SIG-M5 treated with dmso at 0.1 percent for 504 hours (cell line): ENCODE measurements at regions not wholly inside any gene's neighbourhood (a gene's known extent, or its start where the extent isn't known, plus 50 kb on each side); places are given as distances from the start of the nearest gene placed in this dataset.

ENCODE experiments used
- DNase-seq: peaks from one replicate; lab custom pipeline; 2025; ENCODE audit not compliant: unreplicated experiment; lab: John Stamatoyannopoulos, UW

DNA sequence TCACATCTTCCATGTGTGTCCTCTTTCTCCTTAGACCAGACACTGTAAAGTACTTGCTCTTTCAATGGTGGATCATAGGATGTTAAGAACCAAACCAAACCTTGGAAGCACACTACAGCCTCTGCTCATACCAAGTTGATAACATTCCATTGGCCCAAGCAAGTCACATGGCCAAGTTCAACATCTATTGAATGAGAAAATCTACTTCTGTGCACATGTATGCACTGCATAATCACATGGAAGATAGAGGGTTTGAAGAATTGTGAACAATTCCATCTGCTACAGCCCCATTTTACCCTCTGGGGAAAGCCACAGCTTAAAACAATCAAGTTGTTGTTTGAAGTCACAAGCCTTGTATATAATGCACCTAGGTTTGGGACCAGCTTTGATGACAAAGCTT lies 68.2 kb downstream of the MFAP3 start:
- DNase-seq: no peak

GRCh38 chr5:154107756-154108155 lies 69.0 kb downstream of the MFAP3 start:
- no peak for DNase-seq

DNA sequence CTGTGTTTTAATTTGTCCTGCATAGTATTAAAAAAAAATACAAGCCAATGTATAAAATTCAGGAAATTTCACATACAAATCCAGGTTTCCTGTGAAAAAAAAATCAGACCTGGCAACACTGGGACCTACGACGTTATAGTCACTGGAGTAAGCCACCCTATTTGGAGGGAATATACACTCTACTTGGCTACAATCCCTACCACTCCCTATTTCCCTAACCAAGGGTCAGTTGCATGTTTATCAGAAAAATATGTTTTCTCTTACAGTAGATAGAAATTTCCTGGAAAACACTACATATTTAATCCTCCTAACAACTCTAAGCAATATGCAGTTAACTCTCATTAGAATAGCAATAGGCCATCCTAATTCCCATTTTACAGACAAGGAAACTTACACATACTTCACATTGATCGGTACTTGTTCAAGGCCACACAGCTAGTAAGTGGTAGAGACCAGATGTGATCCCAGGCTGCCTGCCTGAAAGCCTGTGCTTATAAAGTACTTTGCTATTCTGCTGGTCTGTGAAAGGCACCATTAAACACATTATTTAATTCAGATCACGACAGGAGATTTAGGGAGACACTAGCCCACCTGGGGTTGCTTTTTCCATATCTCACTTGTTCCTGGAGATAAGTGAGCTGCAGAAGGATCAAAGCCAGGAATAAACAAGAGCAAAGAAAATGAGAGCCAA lies 70.8 kb downstream of the MFAP3 start:
- DNase-seq: no peak

DNA sequence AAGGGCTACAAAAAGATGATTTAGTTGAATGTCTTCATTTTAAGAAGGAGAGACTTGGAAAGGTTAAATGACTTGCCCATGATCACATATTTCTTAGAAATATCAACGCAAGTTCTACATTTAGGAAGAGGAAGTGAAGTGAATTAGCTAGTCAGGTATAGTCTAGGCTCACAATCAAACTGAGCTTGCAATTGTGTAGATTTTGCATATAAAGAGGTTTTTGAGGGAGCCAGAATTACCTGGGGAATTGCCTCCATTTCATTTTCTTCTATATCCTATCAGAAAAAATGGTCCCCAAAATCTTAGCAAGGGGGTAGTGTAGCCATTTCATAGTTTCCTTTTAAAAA lies 71.3 kb downstream of the MFAP3 start:
- DNase-seq: no peak

DNA sequence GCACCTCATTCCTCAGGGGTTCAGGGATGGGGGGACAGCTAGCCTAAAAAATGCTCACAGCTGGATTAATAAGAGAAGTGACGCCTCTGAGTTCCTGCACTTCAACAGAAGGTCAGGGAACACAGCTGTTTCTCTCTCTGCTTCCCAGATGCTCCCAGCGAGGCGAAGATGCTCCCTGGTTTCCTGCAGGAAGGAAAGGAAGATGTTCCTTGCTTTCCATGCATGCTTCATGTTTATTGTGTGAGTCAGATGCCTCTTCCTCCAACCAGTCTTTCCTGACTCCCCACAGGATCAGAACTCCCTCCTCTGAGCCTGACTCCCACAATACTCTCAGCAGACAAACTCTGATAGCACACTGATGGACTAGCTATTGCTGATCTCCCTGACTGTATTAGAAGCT lies 71.9 kb downstream of the MFAP3 start:
- no peak for DNase-seq

DNA sequence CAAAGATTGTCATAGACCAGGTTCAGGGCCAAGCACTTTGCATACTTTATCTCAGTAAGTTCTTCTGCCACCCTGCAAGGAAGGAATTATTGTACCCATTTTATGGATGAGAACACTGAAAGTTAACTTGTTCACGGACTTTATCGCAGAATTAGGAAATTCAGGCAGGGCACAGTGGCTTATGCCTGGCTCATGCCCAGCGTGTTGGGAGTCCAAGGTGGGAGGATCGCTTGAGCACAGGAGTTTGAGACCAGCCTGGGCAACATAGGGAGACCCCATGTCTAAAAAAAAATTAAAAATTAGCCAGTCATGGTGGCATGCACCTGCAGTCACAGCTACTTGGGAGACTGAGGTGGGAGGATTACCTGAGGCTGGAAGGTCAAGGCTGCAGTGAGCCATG lies 72.4 kb downstream of the MFAP3 start:
- DNase-seq: no peak

DNA sequence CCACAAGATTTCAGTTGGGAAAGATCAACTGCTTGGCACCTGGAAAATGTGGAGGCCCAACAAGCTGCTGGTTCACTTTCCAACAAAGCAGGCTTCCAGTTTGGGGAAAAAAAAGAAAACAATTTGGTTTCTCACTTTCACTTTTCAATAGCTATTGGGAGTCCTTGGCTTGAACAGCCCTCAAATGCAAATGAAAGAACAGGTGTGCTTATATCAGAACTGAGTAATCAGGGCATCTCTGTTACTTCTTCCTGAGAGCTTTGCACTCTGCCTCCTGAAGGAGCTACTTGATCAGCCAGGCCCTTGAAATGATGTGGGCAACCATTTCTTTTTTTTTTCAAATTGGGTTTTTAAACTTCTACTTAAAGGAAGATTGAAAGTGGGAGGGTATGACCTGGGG lies 73.5 kb downstream of the MFAP3 start:
- no peak for DNase-seq

DNA sequence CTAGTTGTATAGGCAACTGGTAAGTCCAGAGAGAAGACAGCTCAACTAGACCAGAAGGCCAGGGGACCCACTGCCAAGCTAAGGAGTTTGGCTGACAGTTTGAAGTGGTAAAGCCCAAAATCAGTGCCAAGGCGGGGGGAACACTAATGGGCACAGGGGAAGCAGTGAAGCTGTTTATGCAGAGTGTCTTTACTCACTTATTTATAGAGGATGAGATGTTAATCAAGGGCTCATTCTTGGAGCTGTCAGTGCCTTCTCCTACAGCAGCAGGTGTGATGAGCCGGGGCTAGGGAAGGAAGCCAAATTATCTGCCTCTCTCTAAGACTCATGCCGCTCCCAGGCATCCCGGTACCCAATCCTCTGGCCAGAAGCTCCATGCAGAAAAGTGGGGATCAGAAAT lies 75.2 kb upstream of the GALNT10 start:
- DNase-seq: no peak

DNA sequence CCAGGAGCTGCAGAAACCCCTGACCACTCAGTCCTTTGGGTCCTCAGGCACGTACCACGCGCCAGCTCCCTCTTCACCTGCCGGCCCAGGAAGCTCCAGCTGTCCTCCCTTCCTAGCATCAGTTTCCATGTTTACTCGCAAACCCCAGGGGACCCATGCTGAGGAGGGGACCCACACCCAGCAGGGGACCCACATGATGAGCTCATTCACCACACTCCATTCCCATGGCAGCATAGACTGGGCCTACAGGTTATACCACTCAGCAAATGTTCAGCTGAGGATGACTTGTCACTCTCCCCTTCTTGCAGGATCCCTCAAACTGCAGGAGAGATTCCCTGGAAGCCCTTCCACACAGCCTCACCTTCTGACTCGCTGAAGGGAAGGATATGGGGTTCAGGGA lies 73.5 kb upstream of the GALNT10 start:
- no peak for DNase-seq

DNA sequence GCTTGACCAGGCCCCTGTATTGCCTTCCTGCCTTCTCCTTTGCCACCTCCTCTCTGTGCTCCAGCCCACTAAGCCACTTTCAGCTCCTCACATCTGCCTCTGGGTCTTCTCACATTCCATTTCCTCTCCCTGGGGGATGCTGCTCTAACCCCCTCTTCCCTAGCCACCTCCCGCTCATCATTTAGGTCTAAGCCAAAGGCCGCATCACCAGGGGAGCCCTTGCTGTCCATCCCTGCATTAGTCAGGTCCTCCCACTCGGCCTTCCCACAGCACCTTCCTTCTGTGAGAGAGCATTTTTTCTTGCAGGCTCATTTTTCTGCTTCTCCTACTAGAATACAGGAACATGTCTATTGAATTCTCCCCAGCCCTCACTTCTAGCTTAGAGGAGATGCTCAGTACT lies 72.6 kb upstream of the GALNT10 start:
- no peak for DNase-seq

DNA sequence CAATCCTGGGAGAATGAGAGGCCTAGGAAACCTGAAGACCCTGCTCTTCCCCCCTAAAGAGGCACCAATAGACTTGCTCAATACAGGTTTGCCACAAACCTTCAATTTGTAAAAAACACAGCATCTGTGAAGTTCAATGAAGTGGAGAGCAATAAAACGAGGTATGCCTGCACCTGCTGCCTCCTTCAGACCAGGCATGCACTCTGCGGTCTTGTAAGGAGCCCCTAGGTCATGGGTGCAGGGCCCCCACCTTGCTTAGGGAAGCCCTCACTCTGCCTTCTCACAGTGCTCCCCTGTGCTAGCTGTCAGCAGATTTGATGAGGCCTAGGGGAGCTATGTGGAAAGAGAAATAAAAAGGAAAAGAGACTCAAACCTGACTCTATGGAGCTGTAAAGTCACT lies 72.1 kb upstream of the GALNT10 start:
- no peak for DNase-seq

- DNase-seq: peak; percentile 15
Measured at GRCh38 chr5:154118893-154119336, 71.6 kb upstream of the GALNT10 start.

- no peak for DNase-seq
Measured at GRCh38 chr5:154129013-154129412, 61.5 kb upstream of the GALNT10 start.

DNA sequence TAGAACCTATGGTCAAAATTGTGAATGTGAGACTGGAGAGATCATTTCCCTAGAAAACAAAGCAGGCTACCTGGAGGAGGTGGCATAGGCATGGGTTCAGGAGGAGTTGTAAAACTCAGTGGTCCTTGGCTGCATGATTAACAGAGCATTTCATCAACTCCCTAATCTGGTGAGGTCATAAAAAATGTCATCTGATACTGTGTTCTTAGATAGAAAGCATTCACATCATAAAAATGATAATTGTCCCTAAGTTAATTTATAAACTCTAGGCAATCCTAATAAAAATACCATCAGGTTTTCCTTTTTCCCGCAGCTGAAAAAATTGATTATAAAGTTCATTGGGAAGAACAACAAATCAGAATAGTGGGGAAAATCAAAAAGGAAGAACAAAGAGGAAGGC lies 60.6 kb upstream of the GALNT10 start:
- DNase-seq: no peak

DNA sequence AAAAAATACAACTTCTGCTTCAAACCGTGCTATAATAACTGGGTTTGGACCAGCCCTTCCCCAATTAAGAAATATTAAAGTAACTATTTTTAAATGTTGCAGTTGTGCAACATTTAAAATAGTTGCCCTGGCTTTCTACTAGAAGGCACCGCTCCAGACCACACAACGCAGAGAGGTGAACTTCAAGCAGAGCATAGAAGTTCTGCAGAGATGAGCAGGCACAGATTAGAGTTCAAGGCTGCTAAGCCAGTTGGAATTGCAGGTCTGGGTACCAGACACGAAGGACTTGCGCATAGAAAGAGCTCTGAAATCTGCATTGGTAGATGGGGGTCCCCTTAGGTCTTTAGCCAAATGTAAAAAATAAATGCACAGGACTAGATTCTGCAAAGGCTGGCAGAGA lies 58.7 kb upstream of the GALNT10 start:
- no peak for DNase-seq

- no peak for DNase-seq
Measured at GRCh38 chr5:154132718-154133307, 57.7 kb upstream of the GALNT10 start.

GRCh38 chr5:154133591-154133990 lies 56.9 kb upstream of the GALNT10 start:
- DNase-seq: no peak

GRCh38 chr5:154134499-154134898 lies 56.0 kb upstream of the GALNT10 start:
- DNase-seq: no peak

DNA sequence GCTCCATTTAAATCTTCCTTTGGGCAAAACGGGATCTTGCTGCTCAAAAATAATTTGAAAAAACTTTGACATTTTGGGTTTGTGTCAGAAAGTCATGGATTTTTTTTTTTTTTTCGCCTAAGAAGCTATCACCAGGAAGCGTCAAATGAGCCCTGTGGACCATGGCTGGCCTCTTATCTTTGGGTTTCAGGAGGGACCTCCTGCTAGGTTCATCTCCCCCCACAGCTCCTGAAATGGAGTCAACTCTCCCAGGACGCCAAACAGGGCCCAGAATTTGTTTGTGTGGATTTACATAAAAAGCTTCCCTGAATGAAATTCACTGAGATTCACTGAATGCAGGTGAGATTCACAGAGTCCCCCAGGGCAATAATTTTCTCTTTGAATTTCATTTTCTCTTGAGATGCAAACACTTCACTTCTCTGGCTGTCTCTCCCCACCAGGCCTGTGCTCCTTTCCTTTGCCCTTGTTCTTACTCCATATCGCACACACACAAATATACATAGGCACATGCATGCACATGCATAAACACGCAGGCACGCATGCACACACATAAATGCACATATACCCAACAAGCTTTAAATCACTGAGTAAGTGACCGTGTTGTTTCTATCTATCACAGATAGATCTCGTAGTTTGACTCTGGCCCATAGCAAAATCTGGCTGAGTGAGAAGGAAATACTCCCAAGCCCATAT lies 55.3 kb upstream of the GALNT10 start:
- DNase-seq: no peak

DNA sequence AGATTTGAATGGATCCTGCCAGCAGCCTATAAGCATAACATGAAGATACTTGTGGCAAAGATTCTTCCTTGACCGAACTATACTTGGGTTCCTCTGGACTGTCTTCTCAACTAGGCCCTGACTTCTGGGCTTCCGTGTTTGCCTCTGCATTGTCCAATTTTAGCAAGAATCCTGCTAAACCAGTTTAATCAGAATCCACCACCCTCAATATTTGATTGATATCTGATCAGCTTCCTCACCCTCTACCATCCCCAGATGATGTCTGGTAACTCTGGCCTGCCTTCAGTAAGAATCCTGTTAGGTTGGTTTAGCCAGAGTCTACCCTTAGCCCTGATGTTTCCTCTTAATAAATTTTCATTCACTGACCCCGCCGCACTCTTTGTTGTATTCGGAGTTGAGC lies 54.4 kb upstream of the GALNT10 start:
- DNase-seq: no peak

- DNase-seq: no peak
Measured at GRCh38 chr5:154138701-154139100, 51.8 kb upstream of the GALNT10 start.

GRCh38 chr5:154140381-154140780 lies 50.2 kb upstream of the GALNT10 start:
- no peak for DNase-seq
